ENCODE measurements at regions not wholly inside any gene's neighbourhood (a gene's known extent, or its start where the extent isn't known, plus 50 kb on each side); places are given as distances from the start of the nearest gene placed in this dataset.

- no peak for DNase-seq
Measured at GRCh38 chr18:78305789-78306188, 673.8 kb upstream of the SALL3 start.

GRCh38 chr18:78309307-78309706 is 670.3 kb upstream of the SALL3 start:
- no peak for DNase-seq

- DNase-seq: no peak
Measured at GRCh38 chr18:78309924-78310323, 669.7 kb upstream of the SALL3 start.

GRCh38 chr18:78319264-78319663 is 660.4 kb upstream of the SALL3 start:
- DNase-seq: no peak

GRCh38 chr18:78319961-78320360 is 659.7 kb upstream of the SALL3 start:
- DNase-seq: no peak

GRCh38 chr18:78321402-78321801 is 658.2 kb upstream of the SALL3 start:
- DNase-seq: no peak

- no peak for DNase-seq
Measured at GRCh38 chr18:78323453-78324197, 656.0 kb upstream of the SALL3 start.

GRCh38 chr18:78327643-78328042 is 652.0 kb upstream of the SALL3 start:
- no peak for DNase-seq

- DNase-seq: no peak
Measured at GRCh38 chr18:78330766-78331165, 648.9 kb upstream of the SALL3 start.

GRCh38 chr18:78352910-78353309 is 626.7 kb upstream of the SALL3 start:
- DNase-seq: no peak

- DNase-seq: no peak
Measured at GRCh38 chr18:78362198-78362597, 617.4 kb upstream of the SALL3 start.

- DNase-seq: no peak
Measured at GRCh38 chr18:78363556-78364387, 615.8 kb upstream of the SALL3 start.

- no peak for DNase-seq
Measured at GRCh38 chr18:78364388-78364960, 615.1 kb upstream of the SALL3 start.

- no peak for DNase-seq
Measured at GRCh38 chr18:78367996-78368395, 611.6 kb upstream of the SALL3 start.

GRCh38 chr18:78368726-78369125 is 610.9 kb upstream of the SALL3 start:
- DNase-seq: no peak

- no peak for DNase-seq
Measured at GRCh38 chr18:78376046-78376445, 603.6 kb upstream of the SALL3 start.

GRCh38 chr18:78378403-78378802 is 601.2 kb upstream of the SALL3 start:
- no peak for DNase-seq

GRCh38 chr18:78378983-78379382 is 600.6 kb upstream of the SALL3 start:
- no peak for DNase-seq

GRCh38 chr18:78390348-78390951 is 589.2 kb upstream of the SALL3 start:
- no peak for DNase-seq

GRCh38 chr18:78390952-78391348 is 588.7 kb upstream of the SALL3 start:
- no peak for DNase-seq

- no peak for DNase-seq
Measured at GRCh38 chr18:78393086-78393862, 586.3 kb upstream of the SALL3 start.

GRCh38 chr18:78396077-78396476 is 583.5 kb upstream of the SALL3 start:
- no peak for DNase-seq

- no peak for DNase-seq
Measured at GRCh38 chr18:78396756-78397155, 582.9 kb upstream of the SALL3 start.
